ENCODE measurements at regions not wholly inside any gene's neighbourhood (a gene's known extent, or its start where the extent isn't known, plus 50 kb on each side); places are given as distances from the start of the nearest gene placed in this dataset.

DNA sequence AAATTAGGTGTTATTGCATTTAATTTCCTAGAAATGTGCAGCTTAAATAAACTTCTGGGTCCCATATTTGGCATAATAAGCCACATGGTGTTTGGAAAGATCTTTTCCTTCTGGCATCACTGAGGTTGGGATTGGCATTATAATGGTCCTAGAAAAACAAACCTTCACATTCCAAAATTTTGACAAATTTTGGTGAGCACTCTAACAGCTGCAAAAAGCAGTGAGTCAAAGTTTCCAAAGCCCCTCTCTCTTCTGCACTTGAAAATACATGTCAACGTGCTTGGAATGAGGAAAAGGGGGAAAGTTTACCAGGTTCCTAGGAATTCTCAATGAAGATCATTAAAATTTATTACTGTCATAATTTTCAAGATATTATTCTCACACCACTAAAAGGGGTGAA is 77.8 kb upstream of the STK17B start:
- DNase-seq (ENCODE audit: low spot score) = no peak

DNA sequence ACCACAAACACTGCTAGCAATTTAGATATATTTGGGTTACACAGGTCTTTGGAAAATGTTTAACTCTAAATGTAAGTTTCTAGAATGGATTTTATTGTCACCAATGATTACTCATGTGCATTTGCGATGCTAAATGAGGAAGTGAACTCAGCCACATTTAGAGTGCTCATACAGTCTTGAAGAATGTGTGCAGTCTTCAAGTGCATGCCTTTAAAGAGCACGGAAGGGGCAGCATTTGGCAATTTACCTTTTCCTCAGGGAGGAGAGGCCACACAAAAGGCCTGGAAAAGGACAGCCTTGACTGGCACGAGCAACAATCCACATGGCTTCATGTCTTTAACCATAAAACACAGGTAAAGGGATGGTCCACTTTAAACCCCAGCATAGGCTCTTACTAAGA is 78.5 kb upstream of the STK17B start:
- no peak for DNase-seq (ENCODE audit: low spot score)

DNA sequence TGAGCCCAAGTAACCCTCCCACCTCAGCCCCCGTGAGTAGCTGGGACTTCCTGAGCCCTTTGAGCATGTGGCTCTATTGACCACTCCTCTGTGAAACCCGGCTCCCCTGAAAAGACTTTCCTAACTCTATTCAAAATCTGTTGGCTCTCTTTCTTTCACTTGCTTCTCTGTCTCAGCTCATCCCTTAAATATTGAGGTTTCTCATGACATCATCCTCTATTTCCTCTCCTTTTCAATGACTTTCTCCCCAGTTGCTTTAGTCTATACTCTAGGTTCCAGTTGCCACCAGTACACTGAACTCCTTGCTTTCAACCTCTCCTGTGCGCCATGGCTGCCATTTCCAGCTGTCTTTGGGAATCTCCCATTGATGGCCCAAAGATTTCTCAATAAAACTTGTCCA is 79.8 kb upstream of the STK17B start:
- DNase-seq (ENCODE audit: low spot score) = no peak

DNA sequence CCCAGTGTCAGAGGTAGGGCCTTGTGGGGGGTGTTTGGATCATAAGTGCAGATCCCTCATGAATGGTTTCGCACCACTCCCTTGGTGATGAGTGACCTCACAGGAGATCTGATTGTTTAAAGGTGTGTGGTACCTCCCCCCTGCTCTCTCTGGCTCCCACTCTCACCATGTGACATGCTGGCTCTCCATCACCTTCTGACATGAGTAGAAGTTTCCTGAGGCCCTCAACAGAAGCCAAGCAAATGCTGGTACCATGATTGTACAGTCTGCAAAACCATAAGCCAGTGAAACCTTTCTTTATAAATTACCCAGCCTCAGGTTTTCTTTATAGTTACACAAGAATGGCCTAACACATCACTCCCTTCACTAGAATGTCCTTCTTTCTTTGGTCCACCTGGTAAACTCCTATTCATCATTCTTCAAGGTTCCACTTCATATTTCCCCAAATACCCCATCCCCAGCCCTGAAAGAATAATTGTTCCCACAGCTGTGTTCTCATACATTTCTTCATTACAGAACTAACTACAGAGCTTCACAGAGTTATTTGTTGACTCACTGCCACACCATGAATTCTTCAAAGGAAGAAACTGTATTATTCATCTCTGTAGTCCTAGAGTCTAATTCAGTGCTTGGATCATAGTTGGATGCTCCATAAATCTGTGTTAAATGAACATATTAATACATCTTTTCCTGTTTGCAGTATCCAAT is 81.2 kb upstream of the STK17B start:
- DNase-seq (ENCODE audit: low spot score) = no peak

DNA sequence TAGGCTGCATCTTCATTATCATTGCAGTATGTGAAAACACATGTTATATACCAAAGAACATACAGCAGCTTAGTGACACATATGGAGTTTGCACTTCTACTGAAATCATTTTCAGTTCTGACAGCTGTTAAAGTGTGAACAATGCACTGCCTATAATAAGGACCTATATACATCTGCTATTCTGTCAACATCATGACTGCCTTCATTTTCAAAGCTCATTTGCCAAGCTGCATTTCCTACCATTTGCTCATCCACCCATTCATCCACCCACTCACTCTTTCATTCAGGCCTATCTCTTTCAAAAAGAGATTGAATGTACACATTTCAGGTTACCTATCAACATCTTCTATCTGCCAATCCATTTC is 81.7 kb upstream of the STK17B start:
- DNase-seq (ENCODE audit: low spot score) = no peak

DNA sequence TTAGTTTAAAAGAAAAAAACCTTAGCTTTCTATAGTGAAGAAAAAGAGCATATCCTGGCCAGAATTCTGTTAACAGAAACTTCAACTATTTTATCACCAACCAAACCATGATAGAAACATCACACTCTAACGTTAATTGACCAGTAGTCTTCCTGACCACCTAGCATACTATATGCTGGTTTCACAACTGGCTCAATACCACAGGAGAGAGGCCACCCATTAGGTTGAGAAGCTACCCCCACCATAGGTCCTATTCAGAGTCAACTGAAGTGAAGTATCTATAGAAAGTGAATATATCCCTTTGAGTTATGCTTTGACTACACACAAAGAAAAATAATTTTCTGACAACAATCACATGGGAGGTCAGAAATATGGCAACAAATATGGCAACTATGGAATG is 85.2 kb upstream of the STK17B start:
- DNase-seq (ENCODE audit: low spot score) = no peak

DNA sequence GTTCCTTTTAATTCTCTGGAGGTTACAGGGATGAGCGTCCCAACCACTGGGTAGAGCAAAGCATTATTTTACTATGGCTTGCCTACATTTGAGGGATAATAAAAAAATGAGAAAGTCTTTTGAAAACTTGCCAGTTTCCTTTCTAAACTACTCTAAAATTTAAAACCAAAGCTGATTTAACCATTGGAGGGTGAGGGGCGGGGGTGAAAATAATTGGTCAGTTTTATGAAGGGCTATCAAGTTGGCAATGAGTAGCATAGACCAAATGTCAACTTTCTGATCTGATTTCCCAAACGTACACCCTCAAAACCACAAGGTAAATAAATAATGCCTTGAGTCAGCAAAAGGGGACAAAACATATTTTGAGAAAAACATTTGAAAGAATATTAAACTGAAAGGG is 85.7 kb upstream of the STK17B start:
- DNase-seq (ENCODE audit: low spot score) = no peak

DNA sequence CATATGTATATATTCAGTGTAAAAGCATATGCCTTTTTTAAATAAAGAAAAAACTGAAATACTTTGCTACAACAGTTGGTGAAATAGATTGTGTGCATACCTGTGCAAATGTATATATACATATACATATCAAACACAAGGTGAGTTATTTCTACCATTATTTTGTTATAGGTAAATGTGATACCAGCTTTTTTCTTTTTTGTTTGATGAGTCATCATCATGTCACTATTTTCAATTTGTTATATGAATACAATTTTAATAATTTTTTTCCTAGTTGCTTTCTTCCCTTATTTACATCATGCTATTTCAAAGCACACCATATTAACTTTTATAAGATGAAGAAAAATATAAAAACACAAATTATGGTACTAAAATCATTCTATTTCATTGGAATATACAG is 87.0 kb upstream of the STK17B start:
- no peak for DNase-seq (ENCODE audit: low spot score)

DNA sequence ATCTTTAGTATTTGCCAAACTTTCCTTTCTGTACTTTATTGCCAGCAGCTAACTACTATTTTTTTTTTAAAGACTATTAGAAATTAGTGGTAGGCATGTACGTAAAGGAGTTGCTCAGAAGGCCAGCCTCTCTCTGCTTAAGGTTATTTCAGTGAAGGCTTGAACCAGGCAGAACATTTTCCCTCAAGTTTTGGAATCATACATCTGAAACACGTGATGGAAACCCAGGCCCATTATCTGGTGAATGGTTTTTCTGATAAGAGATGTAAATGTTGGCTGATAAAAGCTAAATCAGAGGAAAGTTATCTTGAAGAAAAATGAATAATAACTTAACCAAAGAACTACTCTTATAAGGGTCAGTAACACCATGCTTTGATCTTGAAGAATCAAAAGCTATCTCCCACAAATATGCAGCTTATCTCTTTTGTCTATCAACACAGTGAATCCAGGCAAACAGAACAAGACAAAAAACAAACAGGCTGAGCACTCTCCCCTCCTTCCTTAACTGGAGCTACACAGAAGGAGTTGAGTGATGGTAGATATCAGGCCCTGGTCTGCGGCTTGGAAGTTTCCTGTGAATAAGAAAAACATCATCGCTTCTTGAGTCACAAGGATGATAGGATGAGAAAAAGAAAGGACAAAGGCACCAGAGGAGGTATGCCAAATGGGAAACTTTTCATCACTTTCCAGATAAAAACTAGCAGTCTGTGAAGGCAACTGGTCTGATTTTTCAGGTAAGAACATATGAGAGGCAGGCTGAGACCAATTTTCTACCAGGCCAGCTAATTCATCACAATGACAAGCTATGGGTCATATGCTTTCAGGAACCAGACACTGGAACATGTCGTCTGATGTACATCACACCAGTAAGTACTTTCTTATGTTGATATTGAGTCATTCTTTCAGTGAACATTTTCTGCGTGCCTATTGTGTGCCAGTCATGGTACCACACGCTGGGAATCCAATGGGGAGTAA is 88.4 kb upstream of the STK17B start:
- no peak for DNase-seq (ENCODE audit: low spot score)

DNA sequence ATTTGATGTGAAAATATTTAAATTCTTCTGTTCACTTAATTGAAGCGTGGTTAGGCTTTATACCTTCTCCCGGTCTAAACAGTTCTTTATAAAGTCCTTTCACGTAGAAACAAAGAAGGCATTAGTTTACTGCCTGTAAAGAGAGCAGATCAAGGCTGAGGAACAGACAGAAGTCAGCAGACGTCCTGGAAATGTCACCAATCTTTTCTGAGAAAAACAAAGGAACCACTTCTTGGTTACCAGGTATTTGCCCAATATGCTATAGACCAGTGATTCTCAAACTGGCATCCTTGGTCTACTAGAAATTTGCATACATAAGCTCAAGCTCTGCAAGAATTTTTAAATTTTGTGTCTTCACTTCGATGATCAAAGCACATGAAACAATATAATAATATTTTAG is 89.2 kb upstream of the STK17B start:
- no peak for DNase-seq (ENCODE audit: low spot score)

DNA sequence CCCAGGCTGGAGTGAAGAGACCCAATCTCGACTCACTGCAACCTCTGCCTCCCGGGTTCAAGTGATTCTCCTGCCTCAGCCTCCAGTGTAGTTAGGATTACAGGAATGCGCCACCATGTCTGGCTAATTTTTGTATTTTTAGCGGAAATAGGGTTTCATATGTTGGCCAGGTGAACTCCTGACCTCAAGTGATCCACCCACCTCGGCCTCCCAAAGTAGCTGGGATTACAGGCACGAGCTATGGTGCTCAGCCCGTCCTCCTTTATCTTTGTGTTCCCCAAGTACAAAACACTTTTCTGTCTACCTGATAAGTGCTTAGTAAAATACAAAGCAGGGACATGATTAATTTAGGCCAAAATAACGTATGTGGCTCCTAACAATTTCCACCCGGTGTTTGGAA is 91.2 kb upstream of the STK17B start:
- no peak for DNase-seq (ENCODE audit: low spot score)

DNA sequence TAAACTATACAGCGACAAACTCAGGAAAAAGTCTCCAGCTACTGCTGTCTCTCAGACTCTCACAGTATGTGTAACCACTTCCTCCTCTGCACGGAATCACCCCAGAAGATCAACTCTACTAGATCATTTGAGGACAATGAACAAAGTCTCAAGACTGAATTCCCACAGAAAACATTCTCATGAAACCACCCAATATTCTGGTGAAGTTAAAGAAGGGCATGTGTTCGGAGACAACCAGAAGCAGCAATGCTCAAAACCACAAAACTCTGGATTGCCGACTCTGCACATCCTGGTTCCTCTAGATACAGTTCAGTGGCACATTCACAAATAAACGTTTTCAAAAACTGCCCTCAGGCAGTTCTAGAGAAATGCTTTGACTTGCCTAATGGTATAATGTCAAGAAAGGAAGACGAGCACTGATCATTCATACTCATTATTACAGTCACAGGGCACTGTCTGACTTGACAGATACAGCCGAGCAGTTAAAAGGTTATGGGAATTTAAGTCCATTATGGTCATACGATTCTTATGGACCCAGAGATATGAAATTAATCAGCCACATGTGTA is 91.9 kb upstream of the STK17B start:
- DNase-seq (ENCODE audit: low spot score) = peak; percentile 31

DNA sequence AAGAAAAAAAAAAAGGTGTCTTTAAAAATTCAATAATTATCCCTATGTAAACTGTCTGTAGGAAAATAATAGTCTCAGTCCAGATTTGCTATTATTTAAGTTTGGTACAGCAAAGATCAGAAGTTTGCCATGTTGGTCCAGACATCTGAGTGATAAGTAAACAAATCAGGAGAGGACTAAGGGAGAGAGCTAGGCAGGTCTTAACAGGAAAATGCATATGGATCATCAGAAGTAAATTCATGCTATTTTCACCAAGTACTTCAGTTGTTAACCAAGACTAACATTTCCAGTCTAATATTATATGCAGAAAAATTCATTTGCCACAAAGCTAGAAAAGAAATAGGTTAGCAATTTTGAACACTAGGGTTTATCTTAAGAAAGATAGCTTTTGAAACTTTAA is 95.0 kb upstream of the STK17B start:
- DNase-seq (ENCODE audit: low spot score) = no peak

DNA sequence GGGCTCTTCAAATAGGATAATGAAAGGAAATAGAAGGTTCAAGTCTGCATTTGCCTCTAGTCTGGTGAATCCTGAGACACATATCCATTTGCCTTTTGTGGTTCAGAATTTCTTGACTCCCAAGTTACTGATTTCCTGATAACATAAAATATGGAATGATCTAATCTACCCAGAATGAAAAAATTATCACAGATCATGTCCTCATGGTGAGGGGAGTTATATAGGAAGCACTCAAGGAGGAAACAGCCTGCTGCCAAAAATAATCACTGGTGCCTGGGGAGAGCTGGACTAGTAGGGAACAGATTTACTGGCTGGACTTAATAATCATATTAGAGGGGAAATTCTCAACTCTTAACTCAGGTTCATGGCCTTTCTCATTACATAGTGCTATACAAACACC is 95.5 kb upstream of the STK17B start:
- no peak for DNase-seq (ENCODE audit: low spot score)

DNA sequence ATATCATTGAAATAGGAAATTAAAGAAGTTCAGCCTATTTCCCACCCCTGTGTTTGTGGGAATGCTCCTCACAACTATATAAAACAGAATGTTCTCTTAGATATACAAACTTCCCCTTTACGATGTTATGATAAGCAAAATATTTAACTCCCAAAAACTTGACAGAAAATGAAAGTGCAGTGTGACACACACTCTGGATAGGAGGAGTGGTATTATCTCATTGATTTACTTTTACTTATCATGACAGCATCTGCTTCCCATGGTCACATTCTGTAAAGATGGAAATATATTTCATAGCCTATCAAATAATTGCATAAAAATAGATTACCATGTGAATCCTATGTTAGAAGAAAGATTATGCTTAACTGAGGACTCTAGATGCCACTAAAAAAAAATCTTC is 96.6 kb upstream of the STK17B start:
- DNase-seq (ENCODE audit: low spot score) = no peak

DNA sequence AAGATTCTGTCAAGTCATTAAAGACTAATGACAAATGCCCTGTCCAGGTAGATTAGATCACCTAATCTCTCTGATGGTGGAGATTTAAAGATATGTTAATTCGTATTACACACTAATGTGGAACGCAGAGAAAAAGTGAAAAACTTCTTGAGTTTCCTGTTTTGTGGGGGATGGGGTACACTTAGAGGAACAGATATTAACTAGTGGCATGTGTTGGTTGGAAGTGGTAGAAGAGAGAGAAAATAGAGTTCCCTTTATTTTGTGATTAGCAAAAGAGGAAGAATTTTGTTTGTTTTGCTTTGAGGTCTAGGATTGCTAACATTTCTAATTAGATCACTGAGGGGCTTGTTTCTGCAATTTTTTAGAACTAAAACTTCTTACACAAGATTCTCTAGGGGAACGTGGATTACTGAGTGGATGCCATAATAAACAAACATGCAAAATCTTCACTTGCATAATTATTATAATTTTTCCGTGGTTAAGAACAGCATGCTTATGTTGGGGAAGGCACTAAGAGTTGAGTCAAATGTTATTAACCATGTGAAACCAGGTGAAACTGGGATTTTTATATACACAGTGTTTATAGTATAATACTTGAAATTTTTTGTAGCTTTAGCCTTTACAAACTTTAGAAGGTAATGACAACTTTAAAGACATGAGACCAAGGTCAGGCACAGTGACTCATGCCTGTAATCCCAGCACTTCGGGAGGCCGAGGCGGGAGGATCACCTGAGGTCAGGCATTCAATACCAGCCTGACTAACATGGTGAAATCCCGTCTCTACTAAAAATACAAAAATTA is 97.4 kb upstream of the STK17B start:
- DNase-seq (ENCODE audit: low spot score) = no peak

DNA sequence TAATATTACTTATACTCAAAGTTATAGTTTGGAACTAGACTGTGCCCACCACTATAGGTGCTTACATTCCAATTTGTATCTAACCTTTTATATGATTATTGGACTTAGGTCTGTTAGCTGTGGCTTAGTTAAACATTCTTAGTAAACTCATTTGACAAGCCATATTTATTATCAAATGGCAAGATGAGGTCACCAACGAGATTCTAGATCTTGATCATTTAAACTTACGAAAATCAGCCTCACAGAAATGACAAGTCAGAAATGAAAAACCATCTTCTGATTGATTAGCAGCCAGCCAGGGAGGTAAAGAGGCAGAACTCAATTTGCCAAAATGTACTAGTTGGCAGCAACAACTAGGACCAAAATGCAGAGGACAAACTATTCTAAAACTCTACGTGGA is 100.4 kb upstream of the STK17B start:
- DNase-seq (ENCODE audit: low spot score) = no peak

DNA sequence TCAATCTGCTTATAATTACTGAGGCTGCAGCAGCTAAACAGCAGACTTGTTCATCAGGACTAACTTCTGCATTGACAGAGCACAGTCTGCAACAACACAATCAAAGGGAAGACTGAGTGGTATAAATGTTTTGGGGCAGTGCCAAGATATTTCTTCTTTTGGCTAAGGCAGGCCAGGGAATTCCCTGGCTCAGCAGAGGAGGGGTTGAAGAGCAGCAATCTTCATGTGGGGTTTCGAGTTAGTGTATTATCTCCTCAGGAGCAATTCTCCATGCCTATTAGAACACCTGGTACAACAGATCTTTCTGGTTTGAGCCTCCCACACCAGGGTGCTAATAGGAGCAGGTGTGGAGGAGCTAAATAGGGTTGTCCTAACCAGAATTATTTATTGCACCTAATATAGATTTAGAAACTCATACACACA is 103.0 kb upstream of the STK17B start:
- DNase-seq (ENCODE audit: low spot score) = no peak

DNA sequence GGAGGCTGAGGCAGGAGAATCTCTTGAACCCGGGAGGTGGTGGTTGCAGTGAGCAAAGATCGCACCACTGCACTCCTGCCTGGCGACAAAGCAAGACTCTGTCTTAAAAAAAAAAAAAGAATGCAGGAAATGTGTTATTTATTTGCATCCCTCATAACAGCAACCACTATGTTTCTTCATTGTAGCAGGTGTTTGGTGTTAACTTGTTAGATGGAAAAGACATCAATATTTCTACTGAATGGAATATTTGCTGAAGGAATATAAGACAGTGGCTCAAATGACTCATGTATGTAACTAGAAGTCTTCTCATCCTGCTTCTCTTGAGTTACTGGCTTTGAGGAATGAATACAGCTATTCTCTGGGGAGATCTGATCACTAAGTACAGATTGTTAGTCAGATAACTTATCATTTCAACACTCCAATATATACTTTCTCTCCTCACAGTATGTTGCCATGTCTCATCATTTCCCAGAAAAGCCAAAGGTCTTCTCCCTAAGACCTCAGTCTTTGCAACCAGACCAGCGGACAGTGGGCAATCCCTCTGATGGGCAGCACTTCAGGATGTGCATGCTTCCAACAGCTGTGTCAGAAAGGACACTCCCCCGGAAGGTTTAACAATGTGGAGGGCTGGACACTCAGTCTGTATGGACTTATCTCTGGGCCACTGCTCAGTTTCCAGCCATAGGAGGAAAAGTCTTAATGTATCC is 104.4 kb upstream of the STK17B start:
- no peak for DNase-seq (ENCODE audit: low spot score)

DNA sequence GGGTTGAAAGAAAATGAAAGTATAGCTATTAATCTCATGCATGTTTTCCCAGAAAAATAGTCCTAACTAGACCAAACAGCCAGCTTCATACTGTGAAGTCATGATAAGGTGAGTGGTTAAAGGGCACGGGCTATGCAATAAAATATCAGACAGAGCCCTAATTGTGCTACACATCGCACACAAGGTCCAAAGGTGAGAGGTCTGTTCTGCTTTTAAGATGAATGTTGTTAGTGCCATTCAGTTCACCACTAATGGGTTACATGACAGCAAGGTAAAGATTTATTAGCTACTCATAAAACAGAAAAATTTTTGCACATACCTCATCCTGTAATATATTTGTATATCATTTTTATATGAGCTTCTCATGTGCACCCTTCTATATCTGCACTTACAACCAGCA is 105.0 kb upstream of the STK17B start:
- DNase-seq (ENCODE audit: low spot score) = no peak

DNA sequence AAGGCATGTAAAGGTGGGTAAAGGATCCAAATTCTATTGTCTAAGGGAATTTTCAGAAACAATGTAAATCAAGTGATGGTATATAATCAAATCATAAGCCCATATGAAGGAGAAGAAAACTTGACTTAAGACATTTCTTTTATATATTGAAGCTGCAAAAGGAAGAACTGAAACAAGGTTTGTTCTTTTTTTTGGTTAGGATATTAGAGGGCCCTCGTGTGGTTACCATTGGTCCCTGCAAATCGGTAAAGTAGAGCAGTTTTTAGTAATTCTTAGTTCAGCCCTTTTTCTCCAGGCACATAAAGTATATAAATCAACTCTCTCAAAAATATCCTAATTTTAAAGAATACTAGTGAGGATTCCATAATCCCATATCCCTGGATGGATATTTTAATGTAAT is 105.6 kb upstream of the STK17B start:
- no peak for DNase-seq (ENCODE audit: low spot score)

DNA sequence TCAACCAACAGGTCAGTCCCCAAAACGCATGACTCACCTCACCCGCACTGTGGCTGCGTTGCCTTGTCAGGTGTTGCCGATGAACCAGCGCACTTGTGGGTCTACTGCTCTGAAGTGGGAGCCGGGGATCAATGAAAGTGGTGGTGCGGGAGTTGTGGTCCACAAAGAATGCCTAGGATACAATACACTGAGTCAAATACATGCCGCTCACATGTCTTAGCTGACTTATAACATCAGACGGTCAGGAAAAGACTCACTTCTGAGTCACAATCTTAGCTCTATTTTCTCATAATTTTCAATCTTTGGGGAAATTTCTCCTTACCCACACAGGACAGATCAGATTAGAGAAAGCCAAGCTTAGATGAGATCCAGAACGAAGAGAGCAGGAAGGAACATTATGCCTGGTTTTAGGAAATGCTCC is 107.1 kb upstream of the STK17B start:
- no peak for DNase-seq (ENCODE audit: low spot score)
